Inferior parietal cortex (tissue), 1 donor: ENCODE measurements at regions not wholly inside any gene's neighbourhood (a gene's known extent, or its start where the extent isn't known, plus 50 kb on each side); places are given as distances from the start of the nearest gene placed in this dataset.

Source experiments
- DNase-seq: peaks from one replicate; pipeline ENCODE4 v3.0.0-alpha.2; 2016; ENCODE audit errors: extremely low spot score

DNA sequence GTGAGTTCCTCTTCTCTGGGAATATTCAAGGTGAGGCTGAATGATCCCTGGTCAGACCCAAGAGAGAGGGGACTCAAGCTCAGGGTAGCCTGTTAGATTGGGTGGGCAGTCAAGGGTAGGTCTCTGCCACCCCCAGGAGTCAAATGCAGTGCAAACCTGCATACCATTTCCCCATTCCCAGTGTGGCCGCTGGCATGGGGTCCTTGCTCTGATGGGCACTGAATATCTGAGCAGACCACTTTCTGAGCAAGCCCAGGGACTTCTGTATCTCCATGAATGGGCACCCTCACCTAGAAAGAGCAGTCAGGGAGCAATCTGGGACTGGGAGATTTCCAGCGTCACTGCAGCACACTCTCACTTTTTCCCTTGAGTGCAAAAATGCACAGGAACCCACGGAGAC is 573.7 kb downstream of the BCL11B start:
- no peak for DNase-seq

GRCh38 chr14:98700748-98701147 is 571.2 kb downstream of the BCL11B start:
- DNase-seq: no peak

DNA sequence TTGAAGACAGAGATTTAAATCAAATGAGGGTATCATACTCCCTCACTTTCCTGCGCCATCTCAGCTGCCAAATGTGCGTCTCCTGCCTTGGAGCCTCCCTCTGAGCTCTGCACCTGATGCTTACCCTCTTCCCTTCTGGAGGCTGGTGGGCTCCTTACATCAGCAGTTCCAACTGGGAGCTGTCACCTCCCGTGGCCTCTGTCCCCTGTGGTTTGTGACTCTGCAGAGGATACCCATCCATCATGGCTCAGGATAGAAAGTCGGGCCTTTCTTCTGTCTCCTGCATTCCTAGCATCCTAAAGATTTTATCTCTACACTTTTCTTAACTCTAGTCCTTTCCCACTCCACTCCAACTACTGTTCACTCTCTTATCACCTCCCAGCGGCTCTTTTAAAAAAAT is 570.6 kb downstream of the BCL11B start:
- no peak for DNase-seq

DNA sequence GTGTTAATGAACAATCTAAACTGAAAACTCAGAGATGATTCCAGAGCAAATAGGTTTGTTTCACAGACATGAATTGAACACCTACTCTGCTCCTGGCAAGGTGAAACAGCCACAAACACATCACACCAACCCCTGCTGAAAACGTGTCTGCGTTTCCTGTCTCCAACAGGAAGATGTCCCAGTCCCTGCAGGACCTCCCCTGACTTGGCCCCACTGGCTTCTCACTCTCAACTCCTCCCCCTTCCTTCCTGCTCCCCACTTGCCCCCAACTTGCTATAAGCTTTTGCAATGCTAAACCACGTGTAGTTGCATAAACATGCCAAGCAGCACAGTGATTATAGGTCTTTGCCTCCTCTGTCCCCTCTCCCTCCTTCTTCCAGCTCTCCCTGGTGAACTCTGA is 567.6 kb downstream of the BCL11B start:
- no peak for DNase-seq

DNA sequence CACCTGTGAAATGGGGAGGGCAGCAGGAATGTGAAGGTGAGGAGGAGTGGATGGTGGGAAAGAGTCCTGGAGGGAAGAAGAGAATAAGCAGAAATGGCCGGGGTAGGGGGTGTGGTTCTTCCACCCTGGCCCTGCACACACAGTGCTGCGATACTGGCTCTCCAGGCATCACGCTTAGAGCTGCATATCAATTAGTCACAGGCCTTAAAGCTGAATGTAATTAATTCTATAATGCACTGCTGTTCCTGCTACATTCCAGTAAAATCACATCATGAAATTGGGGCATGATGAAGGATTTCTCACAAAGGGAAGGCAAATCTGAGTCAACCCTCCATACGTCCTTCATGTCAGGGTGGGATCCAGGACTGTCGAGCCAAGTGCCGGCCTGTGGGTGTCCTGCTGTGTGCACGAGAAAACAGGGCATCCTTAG is 566.1 kb downstream of the BCL11B start:
- no peak for DNase-seq

DNA sequence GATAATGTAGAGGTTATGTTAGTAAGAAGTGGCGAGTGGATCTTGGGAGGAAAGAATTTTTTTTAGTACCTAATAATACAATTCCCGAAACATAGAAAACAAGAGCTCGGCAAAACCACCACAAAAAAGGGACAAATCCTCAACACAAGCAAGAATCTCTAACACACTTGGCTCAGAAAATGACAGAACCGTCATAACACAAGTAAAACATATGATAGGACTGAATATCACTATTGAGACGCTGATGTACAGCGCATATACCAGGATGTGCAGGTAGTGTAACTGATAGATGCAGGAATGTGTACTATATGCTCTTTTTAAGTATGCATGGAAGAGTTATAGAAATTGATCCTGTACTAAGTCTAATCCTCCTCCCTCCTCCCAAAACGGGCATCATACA is 564.5 kb downstream of the BCL11B start:
- DNase-seq: no peak

GRCh38 chr14:98708555-98708954 is 563.4 kb downstream of the BCL11B start:
- no peak for DNase-seq

DNA sequence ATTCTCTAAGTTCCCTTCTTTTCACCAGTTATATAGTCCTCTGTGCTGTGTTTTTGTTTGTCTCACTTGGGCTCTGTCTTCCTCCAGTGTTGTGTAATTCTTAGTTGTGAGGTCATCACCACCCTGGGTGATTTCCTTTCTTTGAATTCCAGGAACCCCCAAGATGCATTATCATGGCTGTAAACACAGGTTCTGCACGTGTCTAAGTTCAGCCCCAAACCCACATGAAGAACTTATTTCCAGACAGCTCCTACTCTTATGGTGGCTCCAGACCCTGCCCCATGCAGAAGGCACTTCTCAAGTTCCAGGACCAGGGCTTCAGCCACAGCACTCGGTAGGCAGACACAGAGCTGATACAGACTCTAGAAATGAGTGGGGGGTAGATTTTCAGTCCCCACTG is 560.5 kb downstream of the BCL11B start:
- no peak for DNase-seq

DNA sequence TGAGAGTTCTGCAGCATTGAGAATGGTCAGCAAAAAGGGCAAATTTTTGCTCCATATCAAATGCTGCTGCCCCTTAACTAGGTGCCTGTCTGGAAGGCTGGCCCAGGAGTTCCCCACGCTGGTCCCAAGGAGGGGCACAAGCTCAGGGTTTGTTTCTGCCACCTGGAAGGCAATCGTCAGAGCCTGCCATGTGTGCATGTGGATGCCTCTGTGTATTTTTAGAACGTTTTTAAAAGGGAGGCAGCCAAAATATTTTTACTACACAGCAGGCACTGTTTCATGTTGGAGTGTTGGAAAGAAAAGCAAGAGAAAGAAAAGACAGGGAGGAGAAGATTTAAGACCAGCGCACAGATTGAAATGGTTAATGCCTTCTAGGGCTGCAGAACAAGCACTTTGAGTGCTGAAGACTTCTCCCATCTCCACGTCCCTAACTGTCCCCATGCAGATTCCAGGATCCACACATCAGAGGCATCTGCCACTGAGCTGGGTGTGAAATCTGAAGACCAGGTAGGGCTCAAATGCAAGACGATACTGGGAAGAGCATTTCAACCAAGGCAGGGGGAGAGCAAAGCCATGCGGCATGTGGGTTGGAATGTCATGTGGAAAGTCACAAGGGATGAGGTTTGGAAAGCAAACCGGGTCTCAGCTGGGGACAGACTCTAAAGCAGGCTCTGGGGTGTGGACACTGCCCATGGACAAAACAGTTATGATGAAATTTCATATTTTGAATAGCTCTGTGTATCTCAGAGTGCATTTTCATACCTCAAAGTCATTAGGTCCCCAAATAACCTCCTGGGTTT is 557.2 kb downstream of the BCL11B start:
- DNase-seq: no peak

DNA sequence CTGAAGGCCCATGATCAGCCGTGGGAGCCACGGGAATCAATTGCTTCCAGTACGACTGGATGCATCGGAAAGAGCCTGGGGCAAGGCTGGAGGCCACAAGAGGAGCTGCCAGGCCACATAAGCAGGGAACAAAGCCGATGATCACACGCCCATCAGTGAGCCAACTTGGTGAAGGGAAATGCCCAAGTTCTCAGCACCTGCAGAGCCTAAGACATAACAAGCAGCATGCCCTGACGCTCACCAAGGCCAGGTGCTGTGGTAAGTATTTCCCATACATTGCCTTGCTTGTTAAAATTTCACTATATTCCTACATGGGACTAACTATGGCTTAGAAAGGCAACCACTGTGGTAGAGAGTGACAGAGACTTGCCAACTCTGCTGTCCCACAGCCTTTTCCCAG is 555.9 kb downstream of the BCL11B start:
- DNase-seq: no peak

DNA sequence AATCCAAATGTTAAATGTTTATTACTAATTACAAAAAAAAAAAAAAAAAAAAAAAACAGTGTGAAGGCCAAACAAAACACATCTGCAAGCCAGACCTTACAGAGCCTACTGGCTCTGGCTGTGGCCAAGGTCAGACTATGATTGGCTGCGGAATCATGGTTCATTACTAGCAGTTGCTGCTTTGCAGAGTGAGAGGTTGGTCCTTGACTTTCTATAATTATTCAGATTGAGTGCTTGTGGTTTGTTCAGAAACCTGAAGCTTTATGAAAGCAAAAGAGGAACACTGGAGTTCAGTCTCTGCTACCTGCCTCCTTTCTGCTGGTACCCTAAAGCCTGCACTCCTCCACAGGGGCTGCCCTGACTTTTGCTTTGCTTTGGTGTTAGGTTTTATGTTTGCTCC is 550.9 kb downstream of the BCL11B start:
- DNase-seq: no peak

GRCh38 chr14:98724734-98725133 is 547.3 kb downstream of the BCL11B start:
- no peak for DNase-seq

GRCh38 chr14:98725191-98725590 is 546.8 kb downstream of the BCL11B start:
- no peak for DNase-seq

- DNase-seq: no peak
These were observed 546.3 kb downstream of the BCL11B start for GRCh38 chr14:98725676-98726075.

- DNase-seq: no peak
These were observed 545.2 kb downstream of the BCL11B start for GRCh38 chr14:98726585-98727405.

- DNase-seq: no peak
These were observed 544.0 kb downstream of the BCL11B start for GRCh38 chr14:98728024-98728423.

- no peak for DNase-seq
These were observed 543.2 kb downstream of the BCL11B start for GRCh38 chr14:98728836-98729235.

DNA sequence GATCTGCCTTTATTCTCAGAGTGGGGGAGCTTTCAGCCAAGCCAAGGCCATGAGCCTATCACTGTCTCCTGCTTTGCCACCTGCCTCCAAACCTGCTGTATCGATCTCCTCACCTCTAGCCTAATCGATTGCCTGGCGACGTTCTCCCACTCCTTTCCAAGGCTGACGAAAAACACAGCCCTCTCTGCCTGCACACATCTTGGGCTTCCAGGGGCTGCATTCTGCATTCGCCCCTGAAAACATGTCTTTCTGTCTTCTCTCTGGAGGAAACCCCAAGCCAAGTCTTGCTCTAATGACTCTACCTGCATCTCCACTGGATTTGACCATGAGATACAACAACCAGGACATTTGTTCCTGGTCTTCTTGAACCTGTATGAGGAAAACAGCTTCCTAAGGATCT is 540.7 kb downstream of the BCL11B start:
- no peak for DNase-seq

DNA sequence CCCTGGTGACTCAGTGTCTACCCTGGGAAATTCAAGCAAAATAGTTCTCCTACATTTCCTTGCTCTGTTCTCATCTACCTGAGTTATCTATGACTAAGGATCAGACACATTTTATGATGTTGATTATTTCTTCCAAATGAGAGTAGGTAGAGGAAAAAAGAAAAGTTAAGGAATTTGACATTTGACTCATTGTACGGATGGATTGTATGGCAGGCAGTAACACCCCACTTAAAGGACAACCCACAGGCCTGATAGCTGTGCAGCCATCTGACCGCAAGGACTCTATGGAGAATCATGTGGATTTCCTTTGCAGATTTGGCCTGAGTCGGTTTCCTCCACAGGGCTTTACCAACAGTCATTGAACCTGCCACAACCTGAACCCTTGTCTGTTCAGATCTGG is 540.3 kb downstream of the BCL11B start:
- no peak for DNase-seq

GRCh38 chr14:98733536-98733935 is 538.5 kb downstream of the BCL11B start:
- no peak for DNase-seq

DNA sequence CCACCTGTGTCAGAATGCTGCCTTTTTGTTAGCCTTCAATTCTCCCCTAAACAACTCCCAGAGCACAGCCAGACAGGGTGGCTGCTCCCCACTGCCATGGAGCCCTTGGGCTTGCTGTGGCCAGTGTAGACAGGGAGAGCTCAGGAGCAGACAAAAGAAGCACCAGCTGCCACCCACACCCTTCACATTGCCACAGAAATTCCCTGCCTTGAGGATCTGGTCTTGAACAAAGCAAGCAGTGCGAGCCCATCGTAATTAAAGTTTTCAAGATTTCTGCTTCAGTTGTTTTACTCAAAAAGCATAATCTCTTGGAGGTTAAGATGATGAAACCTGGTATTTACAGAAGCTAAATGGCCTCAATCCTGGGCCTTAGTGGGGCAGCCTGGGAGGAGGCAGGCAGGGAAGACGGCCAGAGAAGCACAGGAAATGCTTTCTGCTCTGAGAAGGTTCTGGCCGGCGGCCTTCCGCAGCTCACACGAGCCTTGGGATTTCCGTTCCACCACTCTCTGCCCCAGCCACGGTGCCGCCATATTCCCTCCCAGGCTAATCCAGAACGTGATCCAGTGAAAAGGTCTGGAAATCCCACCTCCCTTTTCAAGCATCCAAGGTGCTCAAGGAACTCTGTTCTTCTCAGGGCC is 535.2 kb downstream of the BCL11B start:
- no peak for DNase-seq

DNA sequence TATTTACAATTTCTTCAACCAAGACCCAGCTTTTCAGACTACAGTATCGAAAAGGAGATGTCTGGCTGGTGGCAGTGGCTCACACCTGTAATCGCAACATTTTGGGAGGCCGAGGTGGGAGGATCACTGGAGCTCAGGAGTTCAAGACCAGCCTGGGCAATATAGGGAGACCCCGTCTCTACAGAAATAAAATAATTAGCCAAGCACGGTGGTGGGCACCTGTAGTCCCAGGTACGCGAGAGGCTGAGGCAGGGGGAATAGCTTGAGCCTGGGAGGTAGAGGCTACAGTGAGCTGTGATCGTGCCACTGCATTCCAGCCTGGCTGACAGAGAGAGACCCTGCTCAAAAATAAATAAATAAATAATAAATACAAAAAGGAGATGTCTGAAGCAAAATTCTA is 530.5 kb downstream of the BCL11B start:
- DNase-seq: no peak

DNA sequence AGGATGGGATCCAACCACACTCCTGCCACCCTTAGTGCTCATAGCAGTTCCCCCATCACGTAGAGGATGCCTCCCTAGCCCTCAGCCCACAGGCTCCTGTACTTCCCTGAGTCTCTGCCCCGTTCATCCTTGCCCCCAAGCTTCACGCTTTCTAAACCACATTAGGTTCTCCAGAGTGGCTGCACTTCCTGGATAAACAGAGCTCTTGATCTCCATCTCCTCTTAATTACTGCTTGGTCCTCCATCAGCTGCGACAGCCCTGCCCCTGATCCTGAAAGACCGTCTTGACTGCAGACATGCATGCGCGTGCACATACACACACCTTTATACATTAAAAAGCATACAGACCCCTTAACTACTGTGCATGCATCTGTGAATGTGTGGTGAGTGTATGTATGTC is 530.0 kb downstream of the BCL11B start:
- no peak for DNase-seq
